ENCODE measurements at regions not wholly inside any gene's neighbourhood (a gene's known extent, or its start where the extent isn't known, plus 50 kb on each side); places are given as distances from the start of the nearest gene placed in this dataset.

DNA sequence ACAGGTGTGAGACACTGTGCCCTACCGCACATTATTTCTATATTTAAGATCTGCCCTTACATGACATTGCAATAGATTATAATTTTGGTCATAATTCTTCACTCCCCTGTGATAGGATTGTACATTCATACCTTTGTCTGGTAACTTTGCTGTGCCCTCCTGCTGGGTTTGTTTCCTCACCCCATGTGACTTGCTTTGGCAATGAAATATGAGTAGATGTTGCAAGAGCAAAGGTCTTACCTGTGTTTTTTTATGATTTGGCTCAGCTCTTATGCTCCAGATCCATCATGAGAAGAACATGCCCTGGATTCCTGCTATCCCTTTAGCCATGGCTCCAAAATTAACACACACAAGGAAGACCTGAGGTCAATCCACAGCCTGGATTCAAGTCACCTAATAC is 137.7 kb upstream of the EOMES start:
- DNase-seq (ENCODE audit: low spot score): no peak
- CTCF ChIA-PET: interaction anchor here (0.7 kb wide), 1 partner anchor 1098 kb away, joined by 4 read pairs; no protein-coding TSS in a partner anchor
- TF ChIP-seq, protein P1, sequence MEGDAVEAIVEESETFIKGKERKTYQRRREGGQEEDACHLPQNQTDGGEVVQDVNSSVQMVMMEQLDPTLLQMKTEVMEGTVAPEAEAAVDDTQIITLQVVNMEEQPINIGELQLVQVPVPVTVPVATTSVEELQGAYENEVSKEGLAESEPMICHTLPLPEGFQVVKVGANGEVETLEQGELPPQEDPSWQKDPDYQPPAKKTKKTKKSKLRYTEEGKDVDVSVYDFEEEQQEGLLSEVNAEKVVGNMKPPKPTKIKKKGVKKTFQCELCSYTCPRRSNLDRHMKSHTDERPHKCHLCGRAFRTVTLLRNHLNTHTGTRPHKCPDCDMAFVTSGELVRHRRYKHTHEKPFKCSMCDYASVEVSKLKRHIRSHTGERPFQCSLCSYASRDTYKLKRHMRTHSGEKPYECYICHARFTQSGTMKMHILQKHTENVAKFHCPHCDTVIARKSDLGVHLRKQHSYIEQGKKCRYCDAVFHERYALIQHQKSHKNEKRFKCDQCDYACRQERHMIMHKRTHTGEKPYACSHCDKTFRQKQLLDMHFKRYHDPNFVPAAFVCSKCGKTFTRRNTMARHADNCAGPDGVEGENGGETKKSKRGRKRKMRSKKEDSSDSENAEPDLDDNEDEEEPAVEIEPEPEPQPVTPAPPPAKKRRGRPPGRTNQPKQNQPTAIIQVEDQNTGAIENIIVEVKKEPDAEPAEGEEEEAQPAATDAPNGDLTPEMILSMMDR (conservative IDR thresholded peaks at IDR 0.05; ENCODE audit: low read depth): no peak
- H3K27ac ChIP-seq: no peak overlapping the region
- POLR2A ChIA-PET (ENCODE audit: low non-redundant PET): no interaction called here

DNA sequence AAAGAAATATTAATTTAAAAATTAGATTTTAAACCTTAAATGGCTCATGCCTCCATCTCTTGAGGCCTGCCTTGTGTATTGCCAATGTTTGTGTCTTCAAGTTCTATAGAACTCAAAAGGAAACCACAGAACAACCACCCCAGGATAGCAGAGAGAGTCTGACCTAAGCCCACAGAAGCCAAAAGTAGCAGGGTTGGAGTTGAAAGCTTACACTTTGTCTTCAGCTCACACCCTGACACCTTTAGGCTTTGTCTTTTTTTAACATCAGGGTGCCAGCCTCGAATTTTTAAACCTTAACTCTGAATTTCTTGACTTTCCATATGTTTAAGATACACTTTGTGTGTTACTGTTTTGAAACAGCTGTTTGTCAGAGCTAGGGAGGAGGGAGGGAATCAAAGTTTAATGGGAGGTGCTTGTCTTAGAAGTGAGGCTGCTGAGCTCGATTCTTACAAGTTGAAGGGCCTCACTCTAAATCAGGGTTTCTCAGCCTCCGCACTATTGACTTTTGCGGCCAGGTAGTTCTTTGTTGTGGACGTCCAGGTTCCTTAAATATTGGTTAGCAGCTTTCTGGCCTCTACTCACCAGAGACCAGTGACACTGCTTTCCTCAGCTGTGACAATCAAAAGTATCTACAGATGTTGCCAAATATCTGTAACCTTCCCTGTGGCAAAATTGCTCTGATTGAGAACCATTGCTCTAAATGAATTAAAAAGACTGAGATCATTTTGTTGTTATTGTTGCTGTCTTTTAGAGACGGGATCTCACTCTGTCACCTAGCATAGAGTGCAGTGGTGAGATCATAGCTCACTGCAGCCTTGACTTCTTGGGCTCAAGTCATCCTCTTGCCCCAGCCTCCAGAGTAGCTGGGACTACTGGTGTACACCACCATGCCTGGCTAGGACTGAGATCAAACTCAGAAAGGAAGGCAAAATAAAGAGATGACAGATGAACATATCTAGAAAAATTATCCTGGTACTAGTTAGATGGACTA is 139.2 kb upstream of the EOMES start:
- DNase-seq (ENCODE audit: low spot score): no peak
- ChIA-PET CTCF (interaction anchor here (0.6 kb wide), 1 partner anchor 14 kb away, joined by 3 read pairs; no protein-coding TSS in a partner anchor), POLR2A (ENCODE audit: low non-redundant PET) (no interaction called here)
- TF ChIP-seq, protein P1 (conservative IDR thresholded peaks at IDR 0.05; ENCODE audit: low read depth): no peak
- H3K27ac ChIP-seq: no peak overlapping the region

DNA sequence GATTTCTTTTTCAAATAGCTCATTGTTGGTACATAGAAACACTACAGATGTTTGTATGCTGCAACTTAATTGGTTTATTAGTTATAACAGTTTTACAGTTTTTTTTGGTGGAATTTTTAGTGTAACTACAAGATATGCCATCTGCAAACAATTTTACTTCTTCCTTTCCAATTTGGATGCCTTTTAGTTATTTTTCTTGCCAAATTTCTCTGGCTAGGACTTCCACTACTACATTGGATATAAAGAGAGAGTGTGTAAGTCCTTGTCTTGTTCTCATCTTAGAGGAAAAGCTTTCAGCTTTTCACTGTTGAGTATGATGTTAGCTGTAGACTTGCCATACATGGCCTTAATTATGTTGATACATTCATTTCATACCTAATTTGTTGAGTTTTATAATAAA is 143.6 kb upstream of the EOMES start:
- ChIA-PET CTCF (no interaction called here), POLR2A (ENCODE audit: low non-redundant PET) (no interaction called here)
- H3K27ac ChIP-seq: no peak overlapping the region
- TF ChIP-seq, protein P1 (conservative IDR thresholded peaks at IDR 0.05; ENCODE audit: low read depth): no peak
- no peak for DNase-seq (ENCODE audit: low spot score)

DNA sequence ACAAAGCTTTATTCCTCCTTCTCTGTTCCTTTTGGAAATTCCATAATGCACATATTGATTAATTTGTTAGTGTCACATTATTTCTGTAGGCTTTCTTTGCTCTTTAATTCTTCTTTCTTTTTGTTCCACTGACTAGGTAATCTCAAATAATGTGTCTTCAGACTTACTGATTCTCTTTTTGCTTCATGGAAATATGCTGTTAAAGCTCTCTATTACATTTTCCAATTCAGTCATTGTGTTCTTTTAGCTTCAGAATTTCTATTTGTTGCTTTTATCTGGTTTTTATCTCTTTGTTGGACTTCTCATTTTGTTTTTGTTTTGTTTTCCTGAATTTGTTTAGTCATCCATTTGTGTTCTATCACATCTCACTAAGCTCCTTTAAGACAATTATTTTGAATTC is 147.0 kb upstream of the EOMES start:
- no peak overlapping the region for H3K27ac ChIP-seq
- TF ChIP-seq, protein P1 (conservative IDR thresholded peaks at IDR 0.05; ENCODE audit: low read depth): no peak
- POLR2A ChIA-PET (ENCODE audit: low non-redundant PET): no interaction called here
- CTCF ChIA-PET: no interaction called here
- DNase-seq (ENCODE audit: low spot score): no peak

DNA sequence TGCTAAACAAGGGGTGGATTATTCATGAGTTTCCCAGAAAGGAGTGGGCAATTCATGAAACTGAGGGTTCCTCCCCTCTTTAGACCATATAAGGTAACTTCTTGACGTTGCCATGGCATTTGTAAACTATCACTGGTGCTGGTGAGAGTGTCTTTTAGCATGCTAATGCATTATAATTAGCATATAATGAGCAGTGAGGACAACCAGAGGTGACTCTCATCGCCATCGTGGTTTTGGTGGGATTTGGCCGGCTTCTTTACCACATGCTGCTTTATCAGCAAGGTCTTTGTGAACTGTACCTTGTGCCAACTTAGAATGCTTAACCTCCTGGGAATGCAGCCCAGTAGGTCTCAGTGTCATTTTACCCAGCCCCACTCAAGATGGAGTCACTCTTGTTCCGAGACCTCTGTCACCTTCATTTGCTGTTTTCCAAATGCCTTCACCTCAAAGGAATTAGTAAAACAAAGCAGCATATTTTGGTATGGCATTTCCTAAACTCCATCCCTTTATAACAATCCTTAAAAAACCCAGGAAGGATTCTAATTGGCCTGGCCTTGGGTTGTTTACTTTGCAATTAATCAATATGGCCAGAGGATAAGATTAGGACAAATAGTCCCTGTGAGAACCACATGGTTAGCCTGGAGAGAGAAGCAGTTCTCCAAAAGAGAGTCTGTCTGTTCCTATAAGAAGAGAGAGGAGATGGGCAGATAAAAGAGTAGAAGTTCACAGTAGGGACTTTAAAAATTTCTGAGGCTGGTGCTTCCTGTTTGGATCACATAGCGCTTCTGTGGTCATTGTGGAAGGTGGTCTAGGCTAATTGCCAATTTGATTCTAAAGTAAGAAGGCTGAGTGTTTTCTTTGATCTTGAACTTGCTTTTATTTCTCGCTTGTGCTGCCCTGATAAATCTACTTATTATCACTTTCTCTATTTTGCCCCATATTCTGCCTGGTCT is 155.2 kb upstream of the EOMES start:
- TF ChIP-seq, protein P1 (conservative IDR thresholded peaks at IDR 0.05; ENCODE audit: low read depth): no peak
- no peak overlapping the region for H3K27ac ChIP-seq
- no peak for DNase-seq (ENCODE audit: low spot score)
- POLR2A ChIA-PET (ENCODE audit: low non-redundant PET): no interaction called here
- CTCF ChIA-PET: no interaction called here

DNA sequence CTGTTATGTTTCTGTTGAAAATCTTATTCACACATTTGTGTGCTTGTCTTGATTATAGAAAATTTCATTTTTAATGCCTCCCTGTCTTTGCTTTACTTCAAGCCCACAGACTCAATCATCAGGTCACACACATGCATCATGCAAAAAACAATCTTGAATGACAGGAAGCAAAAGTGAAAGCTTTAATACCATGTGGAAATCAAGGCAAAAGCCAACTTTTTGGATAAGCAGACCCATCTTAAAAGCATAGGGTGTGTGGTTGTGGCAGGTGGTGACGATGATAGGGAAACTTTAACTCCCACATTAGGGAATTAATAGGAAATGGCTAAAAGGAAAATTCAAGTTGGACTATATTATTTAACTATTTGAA is 155.9 kb upstream of the EOMES start:
- ChIA-PET POLR2A (ENCODE audit: low non-redundant PET) (no interaction called here), CTCF (no interaction called here)
- no peak overlapping the region for H3K27ac ChIP-seq
- DNase-seq (ENCODE audit: low spot score): no peak
- TF ChIP-seq, protein P1 (conservative IDR thresholded peaks at IDR 0.05; ENCODE audit: low read depth): no peak

Data from RWPE1 (cell line).